ENCODE measurements at regions not wholly inside any gene's neighbourhood (a gene's known extent, or its start where the extent isn't known, plus 50 kb on each side); places are given as distances from the start of the nearest gene placed in this dataset.

- no peak for ATAC-seq (ENCODE audit: low read depth)
- ChIA-PET POLR2A (no interaction called here), CTCF (no interaction called here)
- H4K20me1 ChIP-seq (ENCODE audit: control insufficient read depth, insufficient read depth, low read length, poor library complexity, severe bottlenecking), result no peaks in the 10 kb centered on the region
- H3K9me3 ChIP-seq (ENCODE audit: control extremely low read depth in 1 of 3, control insufficient read depth in 2 of 3, insufficient read depth in 1 of 3, low read length in 2 of 3), result peaks cover 0 to 3% (median 0%) of the 10 kb centered on the region in 3 donors
- intact Hi-C loops (cut with micrococcal nuclease), result no loop called here
- TF ChIP-seq, protein P1, sequence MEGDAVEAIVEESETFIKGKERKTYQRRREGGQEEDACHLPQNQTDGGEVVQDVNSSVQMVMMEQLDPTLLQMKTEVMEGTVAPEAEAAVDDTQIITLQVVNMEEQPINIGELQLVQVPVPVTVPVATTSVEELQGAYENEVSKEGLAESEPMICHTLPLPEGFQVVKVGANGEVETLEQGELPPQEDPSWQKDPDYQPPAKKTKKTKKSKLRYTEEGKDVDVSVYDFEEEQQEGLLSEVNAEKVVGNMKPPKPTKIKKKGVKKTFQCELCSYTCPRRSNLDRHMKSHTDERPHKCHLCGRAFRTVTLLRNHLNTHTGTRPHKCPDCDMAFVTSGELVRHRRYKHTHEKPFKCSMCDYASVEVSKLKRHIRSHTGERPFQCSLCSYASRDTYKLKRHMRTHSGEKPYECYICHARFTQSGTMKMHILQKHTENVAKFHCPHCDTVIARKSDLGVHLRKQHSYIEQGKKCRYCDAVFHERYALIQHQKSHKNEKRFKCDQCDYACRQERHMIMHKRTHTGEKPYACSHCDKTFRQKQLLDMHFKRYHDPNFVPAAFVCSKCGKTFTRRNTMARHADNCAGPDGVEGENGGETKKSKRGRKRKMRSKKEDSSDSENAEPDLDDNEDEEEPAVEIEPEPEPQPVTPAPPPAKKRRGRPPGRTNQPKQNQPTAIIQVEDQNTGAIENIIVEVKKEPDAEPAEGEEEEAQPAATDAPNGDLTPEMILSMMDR (IDR thresholded peaks at IDR 0.05), result no peak
- TF ChIP-seq EZH2 (IDR thresholded peaks at IDR 0.05; ENCODE audit: borderline replicate concordance, insufficient read depth, low read depth, low read length, poor library complexity, severe bottlenecking), result no peak
- Mint-ChIP-seq H3K27me3 (no peaks in the 10 kb centered on the region), H3K27ac (no peak overlapping the region), H3K9me3 (ENCODE audit: insufficient read depth) (no peaks in the 10 kb centered on the region), H3K4me3 (no peak overlapping the region), H3K4me1 (no peaks in the 10 kb centered on the region)
- no peaks in the 10 kb centered on the region for H3K79me2 ChIP-seq (ENCODE audit: control insufficient read depth, insufficient read depth, low read length)
- H3K9ac ChIP-seq (ENCODE audit: low read length), result no peak overlapping the region
- no peaks in the 10 kb centered on the region for H3K36me3 ChIP-seq (replicated peaks in 1 of 2; ENCODE audit: control extremely low read depth in 1 of 2, control insufficient read depth in 1 of 2, extremely low read depth in 1 of 2, insufficient read depth in 2 of 2, low read length in 1 of 2)
- no peak overlapping the region for H2AFZ ChIP-seq (ENCODE audit: insufficient read depth, low read depth, low read length, poor library complexity, severe bottlenecking)
- no CpG with 5 or more reads among the region's 3 CpGs for WGBS (ENCODE audit: insufficient coverage)
- DNase-seq, result no peak
- H3K27ac ChIP-seq (ENCODE audit: low read length in 2 of 2), result no peak overlapping the region
- no peaks in the 10 kb centered on the region for H3K27me3 ChIP-seq (replicated peaks in 1 of 4; ENCODE audit: control extremely low read depth in 1 of 4, control insufficient read depth in 3 of 4, insufficient read depth in 4 of 4, low read length in 3 of 4)
- H3K4me2 ChIP-seq (replicated peaks; ENCODE audit: low read depth, low read length, poor library complexity, severe bottlenecking), result no peak overlapping the region
- H3K4me1 ChIP-seq (ENCODE audit: control insufficient read depth in 2 of 2, insufficient read depth in 2 of 2, low read length in 2 of 2), result no peaks in the 10 kb centered on the region
- no peak overlapping the region for H3K4me3 ChIP-seq (ENCODE audit: control extremely low read depth in 1 of 5, extremely low read depth in 1 of 5, insufficient read depth in 1 of 5, low read depth in 2 of 5, low read length in 4 of 5)
These were observed 108.8 kb upstream of the PTPRR start for GRCh38 chr12:71029302-71029701.

DNA sequence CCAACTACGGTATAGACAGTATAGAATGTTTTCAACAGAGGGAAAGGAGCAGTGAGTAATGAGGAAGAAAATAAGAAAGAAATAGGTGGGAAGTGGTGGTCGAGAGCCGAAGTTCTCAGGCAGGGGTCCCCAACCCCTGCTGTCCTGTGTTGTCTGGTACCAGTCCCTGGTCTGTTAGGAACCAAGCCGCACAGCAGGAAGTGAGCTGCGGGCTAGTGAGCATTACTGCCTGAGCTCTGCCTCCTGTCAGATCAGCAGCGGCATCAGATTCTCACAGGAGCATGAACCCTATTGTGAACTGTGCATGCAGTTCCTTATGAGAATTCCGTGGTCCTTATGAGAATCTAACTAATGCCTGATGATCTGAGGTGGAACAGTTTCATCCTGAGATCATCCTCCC lies 107.3 kb upstream of the PTPRR start:
- Mint-ChIP-seq H3K27ac (no peak overlapping the region), H3K27me3 (no peaks in the 10 kb centered on the region), H3K9me3 (ENCODE audit: insufficient read depth) (no peaks in the 10 kb centered on the region), H3K4me1 (no peaks in the 10 kb centered on the region), H3K4me3 (no peak overlapping the region)
- no peak for ATAC-seq (ENCODE audit: low read depth)
- Histone ChIP-seq H3K9ac (ENCODE audit: low read length) (no peak overlapping the region), H4K20me1 (ENCODE audit: control insufficient read depth, insufficient read depth, low read length, poor library complexity, severe bottlenecking) (no peaks in the 10 kb centered on the region), H3K4me1 (ENCODE audit: control insufficient read depth in 2 of 2, insufficient read depth in 2 of 2, low read length in 2 of 2) (no peaks in the 10 kb centered on the region), H3K27me3 (replicated peaks in 1 of 4; ENCODE audit: control extremely low read depth in 1 of 4, control insufficient read depth in 3 of 4, insufficient read depth in 4 of 4, low read length in 3 of 4) (no peaks in the 10 kb centered on the region), H3K4me3 (ENCODE audit: control extremely low read depth in 1 of 5, extremely low read depth in 1 of 5, insufficient read depth in 1 of 5, low read depth in 2 of 5, low read length in 4 of 5) (no peak overlapping the region), H3K4me2 (replicated peaks; ENCODE audit: low read depth, low read length, poor library complexity, severe bottlenecking) (no peak overlapping the region), H3K9me3 (ENCODE audit: control extremely low read depth in 1 of 3, control insufficient read depth in 2 of 3, insufficient read depth in 1 of 3, low read length in 2 of 3) (peaks cover 0 to 3% (median 0%) of the 10 kb centered on the region in 3 donors), H3K36me3 (replicated peaks in 1 of 2; ENCODE audit: control extremely low read depth in 1 of 2, control insufficient read depth in 1 of 2, extremely low read depth in 1 of 2, insufficient read depth in 2 of 2, low read length in 1 of 2) (no peaks in the 10 kb centered on the region), H3K27ac (ENCODE audit: low read length in 2 of 2) (no peak overlapping the region), H3K79me2 (ENCODE audit: control insufficient read depth, insufficient read depth, low read length) (no peaks in the 10 kb centered on the region), H2AFZ (ENCODE audit: insufficient read depth, low read depth, low read length, poor library complexity, severe bottlenecking) (no peak overlapping the region)
- ChIA-PET POLR2A (no interaction called here), CTCF (no interaction called here)
- TF ChIP-seq, protein P1 (IDR thresholded peaks at IDR 0.05), result no peak
- TF ChIP-seq EZH2 (IDR thresholded peaks at IDR 0.05; ENCODE audit: borderline replicate concordance, insufficient read depth, low read depth, low read length, poor library complexity, severe bottlenecking), result no peak
- DNase-seq, result no peak
- 71% methylated on average over 6 of the region's 7 CpGs for WGBS (ENCODE audit: insufficient coverage)
- intact Hi-C loops (cut with micrococcal nuclease), result no loop called here
